Islet precursor cell (in vitro differentiated cells): ENCODE measurements at regions not wholly inside any gene's neighbourhood (a gene's known extent, or its start where the extent isn't known, plus 50 kb on each side); places are given as distances from the start of the nearest gene placed in this dataset.

Experiments used
- DNase-seq: peaks from one replicate; pipeline ENCODE4 v3.0.0-alpha.2; 2018

GRCh38 chr18:56115071-56116015 lies 523.0 kb downstream of the TXNL1 start:
- DNase-seq: no peak

GRCh38 chr18:56112984-56113383 lies 525.0 kb upstream of the TCF4 start:
- no peak for DNase-seq

- DNase-seq: no peak
Observed at GRCh38 chr18:56112013-56112749, 524.2 kb upstream of the TCF4 start.

GRCh38 chr18:56109757-56110156 lies 521.8 kb upstream of the TCF4 start:
- no peak for DNase-seq

- no peak for DNase-seq
Observed at GRCh38 chr18:56108478-56109367, 520.7 kb upstream of the TCF4 start.

- no peak for DNase-seq
Observed at GRCh38 chr18:56107821-56108477, 520.0 kb upstream of the TCF4 start.

- DNase-seq: no peak
Observed at GRCh38 chr18:56100090-56100722, 512.2 kb upstream of the TCF4 start.

GRCh38 chr18:56097621-56098020 lies 509.6 kb upstream of the TCF4 start:
- DNase-seq: no peak

- no peak for DNase-seq
Observed at GRCh38 chr18:56096861-56097260, 508.9 kb upstream of the TCF4 start.

- no peak for DNase-seq
Observed at GRCh38 chr18:56089612-56090258, 501.7 kb upstream of the TCF4 start.

- no peak for DNase-seq
Observed at GRCh38 chr18:56086786-56087185, 498.8 kb upstream of the TCF4 start.

- DNase-seq: no peak
Observed at GRCh38 chr18:56086176-56086575, 498.2 kb upstream of the TCF4 start.

- DNase-seq: no peak
Observed at GRCh38 chr18:56085551-56085950, 497.6 kb upstream of the TCF4 start.

GRCh38 chr18:56083523-56084287 lies 495.7 kb upstream of the TCF4 start:
- DNase-seq: peak; percentile 53

GRCh38 chr18:56083097-56083521 lies 495.1 kb upstream of the TCF4 start:
- no peak for DNase-seq

GRCh38 chr18:56076723-56077122 lies 488.7 kb upstream of the TCF4 start:
- no peak for DNase-seq

GRCh38 chr18:56068701-56069100 lies 480.7 kb upstream of the TCF4 start:
- no peak for DNase-seq

GRCh38 chr18:56067969-56068671 lies 480.1 kb upstream of the TCF4 start:
- DNase-seq: peak; percentile 60

- DNase-seq: no peak
Observed at GRCh38 chr18:56067214-56067894, 479.4 kb upstream of the TCF4 start.
